ENCODE measurements at regions not wholly inside any gene's neighbourhood (a gene's known extent, or its start where the extent isn't known, plus 50 kb on each side); places are given as distances from the start of the nearest gene placed in this dataset.

DNA sequence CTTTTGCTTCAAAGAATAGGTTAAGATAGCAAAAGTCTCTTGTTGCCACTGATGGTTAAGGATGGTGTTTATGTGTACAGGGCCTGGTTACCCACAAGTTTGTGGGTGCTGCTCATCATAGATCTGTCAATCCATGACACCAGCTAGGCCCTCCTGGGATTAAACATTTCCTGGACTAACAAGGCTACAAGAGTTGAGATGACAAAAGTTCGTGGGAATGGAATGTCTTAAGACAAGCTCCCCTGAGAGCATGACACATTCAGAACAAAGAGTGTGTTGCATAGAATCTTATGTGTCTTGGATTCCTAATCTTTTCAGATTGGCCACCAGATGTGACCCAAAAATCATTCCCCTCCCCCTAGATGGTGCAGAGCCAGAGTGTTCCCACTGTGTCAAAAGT, 592.5 kb upstream of the USP15 start:
- no peak for DNase-seq (ENCODE audit: low read depth)
- TF ChIP-seq, protein P1, sequence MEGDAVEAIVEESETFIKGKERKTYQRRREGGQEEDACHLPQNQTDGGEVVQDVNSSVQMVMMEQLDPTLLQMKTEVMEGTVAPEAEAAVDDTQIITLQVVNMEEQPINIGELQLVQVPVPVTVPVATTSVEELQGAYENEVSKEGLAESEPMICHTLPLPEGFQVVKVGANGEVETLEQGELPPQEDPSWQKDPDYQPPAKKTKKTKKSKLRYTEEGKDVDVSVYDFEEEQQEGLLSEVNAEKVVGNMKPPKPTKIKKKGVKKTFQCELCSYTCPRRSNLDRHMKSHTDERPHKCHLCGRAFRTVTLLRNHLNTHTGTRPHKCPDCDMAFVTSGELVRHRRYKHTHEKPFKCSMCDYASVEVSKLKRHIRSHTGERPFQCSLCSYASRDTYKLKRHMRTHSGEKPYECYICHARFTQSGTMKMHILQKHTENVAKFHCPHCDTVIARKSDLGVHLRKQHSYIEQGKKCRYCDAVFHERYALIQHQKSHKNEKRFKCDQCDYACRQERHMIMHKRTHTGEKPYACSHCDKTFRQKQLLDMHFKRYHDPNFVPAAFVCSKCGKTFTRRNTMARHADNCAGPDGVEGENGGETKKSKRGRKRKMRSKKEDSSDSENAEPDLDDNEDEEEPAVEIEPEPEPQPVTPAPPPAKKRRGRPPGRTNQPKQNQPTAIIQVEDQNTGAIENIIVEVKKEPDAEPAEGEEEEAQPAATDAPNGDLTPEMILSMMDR (conservative IDR thresholded peaks at IDR 0.05; ENCODE audit: low read depth, low read length): no peak
- no peak overlapping the region for H3K4me3 ChIP-seq (ENCODE audit: low read depth, low read length)

DNA sequence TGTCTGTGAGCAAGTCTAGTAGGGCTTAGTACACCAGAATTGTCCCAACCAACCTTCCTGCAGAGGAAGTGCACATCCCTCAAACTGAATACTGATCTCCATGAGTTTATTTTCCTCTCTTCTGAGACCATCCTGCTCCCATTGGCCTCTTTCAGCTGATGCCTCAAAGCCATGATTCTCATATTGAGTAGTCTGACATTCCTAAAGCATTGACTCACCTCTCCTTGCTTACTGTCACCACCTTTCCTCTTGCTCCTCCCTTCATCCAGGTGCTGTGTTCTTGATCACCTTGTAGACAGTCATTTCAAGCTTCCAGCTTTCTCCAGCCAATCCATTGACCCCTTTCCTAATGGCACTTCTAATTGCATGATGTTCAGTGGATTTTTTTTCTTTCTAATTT, 583.7 kb upstream of the USP15 start:
- no peak overlapping the region for H3K4me3 ChIP-seq (ENCODE audit: low read depth, low read length)
- DNase-seq (ENCODE audit: low read depth): no peak
- TF ChIP-seq, protein P1 (conservative IDR thresholded peaks at IDR 0.05; ENCODE audit: low read depth, low read length): no peak

DNA sequence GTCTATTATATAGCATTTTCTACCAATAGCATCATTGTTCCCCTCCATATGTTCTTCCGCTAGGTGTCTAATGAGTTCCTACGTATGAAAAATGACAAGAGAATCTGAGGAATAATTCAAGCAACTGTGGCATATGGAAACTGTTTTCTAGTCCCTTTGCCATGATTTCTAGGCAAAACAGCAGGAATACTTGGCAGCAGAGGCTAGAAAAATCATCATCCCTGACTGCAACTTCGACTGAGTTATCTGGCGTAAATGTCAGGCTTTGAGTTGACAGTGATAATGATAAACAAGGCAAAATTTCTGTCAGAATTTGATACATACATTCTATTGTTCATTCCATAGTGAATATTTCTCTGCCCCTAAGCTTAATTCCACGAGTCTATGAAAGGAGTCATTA, 572.8 kb upstream of the USP15 start:
- no peak overlapping the region for H3K4me3 ChIP-seq (ENCODE audit: low read depth, low read length)
- TF ChIP-seq, protein P1 (conservative IDR thresholded peaks at IDR 0.05; ENCODE audit: low read depth, low read length): no peak
- no peak for DNase-seq (ENCODE audit: low read depth)

DNA sequence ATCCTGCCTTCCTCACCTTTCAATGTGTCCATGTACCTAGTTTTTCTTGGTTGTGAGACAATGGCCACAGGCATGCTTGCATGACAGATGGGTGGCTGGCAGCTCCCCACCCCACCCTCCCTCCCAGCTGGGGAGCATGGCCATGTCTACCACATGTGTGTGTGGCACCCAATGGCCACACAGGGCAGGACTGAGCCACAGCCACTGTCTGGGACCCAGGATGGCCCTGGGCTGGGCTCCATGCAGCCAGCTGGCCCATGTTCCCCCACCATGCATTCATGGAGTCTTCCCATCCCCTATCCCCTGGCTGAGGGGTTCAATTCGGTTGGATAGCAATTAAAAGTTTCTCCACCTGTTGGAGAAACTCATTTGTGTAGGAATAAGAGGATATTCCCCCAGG, 566.0 kb upstream of the USP15 start:
- TF ChIP-seq, protein P1 (conservative IDR thresholded peaks at IDR 0.05; ENCODE audit: low read depth, low read length): no peak
- H3K4me3 ChIP-seq (ENCODE audit: low read depth, low read length): no peak overlapping the region
- DNase-seq (ENCODE audit: low read depth): no peak

DNA sequence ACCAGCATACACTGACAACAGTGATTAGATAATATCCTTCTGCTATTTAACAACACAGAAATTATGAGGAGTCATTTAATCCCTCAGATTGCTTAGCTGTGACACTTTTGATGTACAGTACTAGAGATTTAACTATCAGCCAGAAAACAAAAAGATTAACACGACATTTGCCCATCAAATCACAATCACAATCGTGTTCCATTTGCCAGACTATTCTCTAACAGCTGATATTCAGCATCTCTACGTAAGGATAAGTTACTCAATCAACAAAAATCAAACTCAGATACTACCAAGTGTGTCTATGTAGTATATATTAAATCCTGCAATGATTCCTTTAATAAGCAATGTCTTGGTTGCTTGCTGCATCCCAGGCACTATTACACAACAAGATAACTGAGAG, 558.7 kb upstream of the USP15 start:
- TF ChIP-seq, protein P1 (conservative IDR thresholded peaks at IDR 0.05; ENCODE audit: low read depth, low read length): no peak
- H3K4me3 ChIP-seq (ENCODE audit: low read depth, low read length): no peak overlapping the region
- no peak for DNase-seq (ENCODE audit: low read depth)

DNA sequence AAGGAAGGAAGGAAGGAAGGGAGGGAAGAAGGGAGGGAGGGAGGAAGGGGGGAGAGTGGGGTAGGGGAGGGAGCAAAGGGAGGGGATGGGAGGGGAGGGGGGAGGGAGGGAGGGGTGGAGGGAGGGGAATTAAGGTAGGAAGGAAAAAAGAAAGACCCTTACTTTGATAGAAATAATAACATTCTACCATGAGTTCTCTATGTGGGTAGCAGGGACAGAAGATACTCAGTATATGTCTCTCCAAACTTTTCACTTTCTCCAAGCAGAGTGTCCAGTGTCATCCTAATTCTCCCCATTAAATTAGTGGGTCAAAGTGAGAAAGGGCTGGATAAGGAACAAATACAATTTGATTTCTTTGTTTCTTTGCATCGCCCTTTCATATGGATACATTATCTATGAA, 553.4 kb upstream of the USP15 start:
- DNase-seq (ENCODE audit: low read depth): no peak
- TF ChIP-seq, protein P1 (conservative IDR thresholded peaks at IDR 0.05; ENCODE audit: low read depth, low read length): no peak
- no peak overlapping the region for H3K4me3 ChIP-seq (ENCODE audit: low read depth, low read length)

DNA sequence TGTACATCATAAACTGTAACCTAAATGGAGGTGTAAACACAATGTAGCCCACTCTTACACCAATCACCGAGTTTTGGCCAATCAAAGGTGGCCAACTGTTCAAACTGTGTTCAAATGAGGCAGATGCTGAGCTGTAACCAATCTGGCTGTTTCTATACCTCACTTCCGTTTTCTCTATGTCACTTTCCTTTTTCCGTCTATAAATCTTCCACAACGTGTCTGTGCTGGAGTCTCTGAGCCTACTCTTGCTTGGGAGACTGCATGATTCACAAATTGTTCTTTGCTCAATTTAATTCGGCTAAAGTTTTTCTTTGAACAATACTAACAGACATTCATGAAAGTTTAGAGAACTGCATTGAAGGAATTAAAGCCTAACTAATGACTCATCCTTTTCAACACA, 547.1 kb upstream of the USP15 start:
- no peak overlapping the region for H3K4me3 ChIP-seq (ENCODE audit: low read depth, low read length)
- TF ChIP-seq, protein P1 (conservative IDR thresholded peaks at IDR 0.05; ENCODE audit: low read depth, low read length): no peak
- no peak for DNase-seq (ENCODE audit: low read depth)

Data from epithelial cell of proximal tubule (primary cell).